ENCODE measurements at regions not wholly inside any gene's neighbourhood (a gene's known extent, or its start where the extent isn't known, plus 50 kb on each side); places are given as distances from the start of the nearest gene placed in this dataset.

Small RNA genes in the stretch of these regions (small RNA-seq; reads per million reads assigned to genes)
- gene AP003385.4 (0 reads per million in 2 experiments), gene AP003716.2 (0 reads per million in 2 experiments), gene RNU6-46P (0 reads per million in 2 experiments)

Data from right lobe of liver (tissue), 1 donor.